ENCODE measurements at regions not wholly inside any gene's neighbourhood (a gene's known extent, or its start where the extent isn't known, plus 50 kb on each side); places are given as distances from the start of the nearest gene placed in this dataset.

- no peak for TF ChIP-seq ELF4 (CRISPR knock-in tag; IDR thresholded peaks at IDR 0.05; ENCODE audit: low read depth)
- TF ChIP-seq, protein P1, sequence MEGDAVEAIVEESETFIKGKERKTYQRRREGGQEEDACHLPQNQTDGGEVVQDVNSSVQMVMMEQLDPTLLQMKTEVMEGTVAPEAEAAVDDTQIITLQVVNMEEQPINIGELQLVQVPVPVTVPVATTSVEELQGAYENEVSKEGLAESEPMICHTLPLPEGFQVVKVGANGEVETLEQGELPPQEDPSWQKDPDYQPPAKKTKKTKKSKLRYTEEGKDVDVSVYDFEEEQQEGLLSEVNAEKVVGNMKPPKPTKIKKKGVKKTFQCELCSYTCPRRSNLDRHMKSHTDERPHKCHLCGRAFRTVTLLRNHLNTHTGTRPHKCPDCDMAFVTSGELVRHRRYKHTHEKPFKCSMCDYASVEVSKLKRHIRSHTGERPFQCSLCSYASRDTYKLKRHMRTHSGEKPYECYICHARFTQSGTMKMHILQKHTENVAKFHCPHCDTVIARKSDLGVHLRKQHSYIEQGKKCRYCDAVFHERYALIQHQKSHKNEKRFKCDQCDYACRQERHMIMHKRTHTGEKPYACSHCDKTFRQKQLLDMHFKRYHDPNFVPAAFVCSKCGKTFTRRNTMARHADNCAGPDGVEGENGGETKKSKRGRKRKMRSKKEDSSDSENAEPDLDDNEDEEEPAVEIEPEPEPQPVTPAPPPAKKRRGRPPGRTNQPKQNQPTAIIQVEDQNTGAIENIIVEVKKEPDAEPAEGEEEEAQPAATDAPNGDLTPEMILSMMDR (IDR thresholded peaks at IDR 0.05), result no peak
- no peak for TF ChIP-seq ETV6 (CRISPR knock-in tag; IDR thresholded peaks at IDR 0.05)
- TF ChIP-seq ZNF423 (CRISPR knock-in tag; IDR thresholded peaks at IDR 0.05), result no peak
- TF ChIP-seq, protein P2, sequence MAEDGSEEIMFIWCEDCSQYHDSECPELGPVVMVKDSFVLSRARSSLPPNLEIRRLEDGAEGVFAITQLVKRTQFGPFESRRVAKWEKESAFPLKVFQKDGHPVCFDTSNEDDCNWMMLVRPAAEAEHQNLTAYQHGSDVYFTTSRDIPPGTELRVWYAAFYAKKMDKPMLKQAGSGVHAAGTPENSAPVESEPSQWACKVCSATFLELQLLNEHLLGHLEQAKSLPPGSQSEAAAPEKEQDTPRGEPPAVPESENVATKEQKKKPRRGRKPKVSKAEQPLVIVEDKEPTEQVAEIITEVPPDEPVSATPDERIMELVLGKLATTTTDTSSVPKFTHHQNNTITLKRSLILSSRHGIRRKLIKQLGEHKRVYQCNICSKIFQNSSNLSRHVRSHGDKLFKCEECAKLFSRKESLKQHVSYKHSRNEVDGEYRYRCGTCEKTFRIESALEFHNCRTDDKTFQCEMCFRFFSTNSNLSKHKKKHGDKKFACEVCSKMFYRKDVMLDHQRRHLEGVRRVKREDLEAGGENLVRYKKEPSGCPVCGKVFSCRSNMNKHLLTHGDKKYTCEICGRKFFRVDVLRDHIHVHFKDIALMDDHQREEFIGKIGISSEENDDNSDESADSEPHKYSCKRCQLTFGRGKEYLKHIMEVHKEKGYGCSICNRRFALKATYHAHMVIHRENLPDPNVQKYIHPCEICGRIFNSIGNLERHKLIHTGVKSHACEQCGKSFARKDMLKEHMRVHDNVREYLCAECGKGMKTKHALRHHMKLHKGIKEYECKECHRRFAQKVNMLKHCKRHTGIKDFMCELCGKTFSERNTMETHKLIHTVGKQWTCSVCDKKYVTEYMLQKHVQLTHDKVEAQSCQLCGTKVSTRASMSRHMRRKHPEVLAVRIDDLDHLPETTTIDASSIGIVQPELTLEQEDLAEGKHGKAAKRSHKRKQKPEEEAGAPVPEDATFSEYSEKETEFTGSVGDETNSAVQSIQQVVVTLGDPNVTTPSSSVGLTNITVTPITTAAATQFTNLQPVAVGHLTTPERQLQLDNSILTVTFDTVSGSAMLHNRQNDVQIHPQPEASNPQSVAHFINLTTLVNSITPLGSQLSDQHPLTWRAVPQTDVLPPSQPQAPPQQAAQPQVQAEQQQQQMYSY (CRISPR knock-in tag; IDR thresholded peaks at IDR 0.05), result no peak
- TF ChIP-seq ZNF121 (CRISPR knock-in tag; IDR thresholded peaks at IDR 0.05), result no peak
- TF ChIP-seq E2F1 (CRISPR knock-in tag; IDR thresholded peaks at IDR 0.05), result no peak
Measured at GRCh38 chr3:70647094-70647493, 334.7 kb upstream of the MDFIC2 start.

Data from WTC11 (cell line).